ENCODE measurements at regions not wholly inside any gene's neighbourhood (a gene's known extent, or its start where the extent isn't known, plus 50 kb on each side); places are given as distances from the start of the nearest gene placed in this dataset.
"Not testable (repeated sequence)": the region's sequence is repeated elsewhere in the genome, so short reads cannot be mapped to it uniquely, and the experiment has no call there.

- POLR2A ChIA-PET = no interaction called here
- H3K36me3 Mint-ChIP-seq (ENCODE audit: low read depth) = no peaks in the 10 kb centered on the region
- H3K27ac Mint-ChIP-seq = no peak overlapping the region
- no peaks in the 10 kb centered on the region for H3K27me3 Mint-ChIP-seq (ENCODE audit: low read depth)
- DNase-seq (no peak), ATAC-seq (no peak)
- H3K4me3 Mint-ChIP-seq = no peak overlapping the region
- CTCF ChIA-PET = no interaction called here
- H3K4me1 Mint-ChIP-seq (ENCODE audit: low read depth) = no peaks in the 10 kb centered on the region
- H3K9me3 Mint-ChIP-seq (ENCODE audit: insufficient read depth) = no peaks in the 10 kb centered on the region
These were observed 376.7 kb upstream of the KLHL4 start for GRCh38 chrX:87140800-87141483.

- no peak for DNase-seq
- Mint-ChIP-seq H3K27me3 (ENCODE audit: low read depth) (no peaks in the 10 kb centered on the region), H3K9me3 (ENCODE audit: insufficient read depth) (no peaks in the 10 kb centered on the region), H3K36me3 (ENCODE audit: low read depth) (no peaks in the 10 kb centered on the region), H3K27ac (no peak overlapping the region), H3K4me1 (ENCODE audit: low read depth) (no peaks in the 10 kb centered on the region), H3K4me3 (no peak overlapping the region)
- CTCF ChIA-PET = no interaction called here
- POLR2A ChIA-PET = no interaction called here
- no peak for ATAC-seq
These were observed 357.1 kb upstream of the KLHL4 start for GRCh38 chrX:87160435-87161010.

- no peak overlapping the region for H3K27ac Mint-ChIP-seq
- H3K27me3 Mint-ChIP-seq (ENCODE audit: low read depth) = no peaks in the 10 kb centered on the region
- CTCF ChIA-PET = no interaction called here
- DNase-seq = no peak
- H3K4me3 Mint-ChIP-seq = no peak overlapping the region
- H3K4me1 Mint-ChIP-seq (ENCODE audit: low read depth) = no peaks in the 10 kb centered on the region
- H3K9me3 Mint-ChIP-seq (ENCODE audit: insufficient read depth) = no peaks in the 10 kb centered on the region
- no peaks in the 10 kb centered on the region for H3K36me3 Mint-ChIP-seq (ENCODE audit: low read depth)
- no peak for ATAC-seq
- POLR2A ChIA-PET = no interaction called here
These were observed 349.8 kb upstream of the KLHL4 start for GRCh38 chrX:87167841-87168240.

GRCh38 chrX:87178009-87178408 is 339.6 kb upstream of the KLHL4 start:
- H3K27me3 Mint-ChIP-seq (ENCODE audit: low read depth); H3K27ac Mint-ChIP-seq; ATAC-seq; H3K36me3 Mint-ChIP-seq (ENCODE audit: low read depth); H3K4me3 Mint-ChIP-seq; H3K4me1 Mint-ChIP-seq (ENCODE audit: low read depth); DNase-seq; CTCF ChIA-PET; H3K9me3 Mint-ChIP-seq (ENCODE audit: insufficient read depth); POLR2A ChIA-PET: not testable (repeated sequence)
